NB4 (cell line): ENCODE measurements at regions not wholly inside any gene's neighbourhood (a gene's known extent, or its start where the extent isn't known, plus 50 kb on each side); places are given as distances from the start of the nearest gene placed in this dataset.

Experiments
- CTCF ChIP-seq: IDR thresholded peaks from one replicate; pipeline ENCODE4 v1.5.1; 2012; ENCODE audit warnings: low read depth, low read length
- MYC ChIP-seq: IDR thresholded peaks from 2 replicates; pipeline ENCODE4 v1.6.1; 2011; ENCODE audit warnings: low read depth, low read length

- TF ChIP-seq CTCF (no peak), MYC (no peak)
These were observed 360.2 kb upstream of the ZNF385D start for GRCh38 chr3:22111226-22111625.
